Fibroblast of lung (primary cell): ENCODE measurements at regions not wholly inside any gene's neighbourhood (a gene's known extent, or its start where the extent isn't known, plus 50 kb on each side); places are given as distances from the start of the nearest gene placed in this dataset.
"Not testable (repeated sequence)": the region's sequence is repeated elsewhere in the genome, so short reads cannot be mapped to it uniquely, and the experiment has no call there.

Experiments used
- DNase-seq, 2 donors: peaks; one replicate each; pipeline versions ENCODE4 v3.0.0 to v3.0.0-alpha.2; 2010; ENCODE audit warnings: low read depth in 2 of 2
- H2AFZ ChIP-seq: 2 replicates; pipeline ENCODE4 v1.5.1; 2012; ENCODE audit warnings: low read length, control low read depth, inconsistent platforms
- H3K27ac ChIP-seq: 2 replicates; pipeline ENCODE4 v1.5.1; 2011; ENCODE audit warnings: low read length, control low read depth; ENCODE audit not compliant: insufficient read depth
- H3K27me3 ChIP-seq: 2 replicates; pipeline ENCODE4 v1.5.1; 2011; ENCODE audit warnings: mild to moderate bottlenecking, low read length; ENCODE audit not compliant: control insufficient read depth, insufficient read depth
- H3K36me3 ChIP-seq: 2 replicates; pipeline ENCODE4 v1.5.1; 2011; ENCODE audit warnings: low read length; ENCODE audit not compliant: control insufficient read depth, insufficient read depth
- H3K4me1 ChIP-seq: 2 replicates; pipeline ENCODE4 v1.5.1; 2011; ENCODE audit warnings: low read length; ENCODE audit not compliant: control insufficient read depth, insufficient read depth; ENCODE audit errors: extremely low read depth
- H3K4me2 ChIP-seq: 2 replicates; pipeline ENCODE4 v1.5.1; 2011; ENCODE audit warnings: low read length, control low read depth; ENCODE audit not compliant: insufficient read depth; ENCODE audit errors: extremely low read depth
- H3K4me3 ChIP-seq, 4 experiments: fragments of 200-600 bp in 1 of 4; sonication (generic) in 1 of 4; replicated peaks in 1 of 4; 2 replicates each; pipeline ENCODE4 v1.5.1; 2011 to 2016; ENCODE audit warnings: low read length in 4 of 4, low read depth in 3 of 4, mild to moderate bottlenecking in 3 of 4, control low read depth in 2 of 4, inconsistent platforms in 1 of 4, mixed read lengths in 1 of 4; ENCODE audit not compliant: insufficient read depth in 1 of 4; ENCODE audit errors: control extremely low read depth in 1 of 4
- H3K79me2 ChIP-seq: 2 replicates; pipeline ENCODE4 v1.5.1; 2012; ENCODE audit warnings: mild to moderate bottlenecking, low read length, inconsistent platforms; ENCODE audit not compliant: control insufficient read depth, insufficient read depth
- H3K9ac ChIP-seq: 2 replicates; pipeline ENCODE4 v1.5.1; 2011; ENCODE audit warnings: mild to moderate bottlenecking, low read length, control low read depth; ENCODE audit not compliant: insufficient read depth
- H3K9me3 ChIP-seq: 2 replicates; pipeline ENCODE4 v1.5.1; 2012; ENCODE audit warnings: low read depth, low read length; ENCODE audit not compliant: control insufficient read depth, insufficient read depth
- H4K20me1 ChIP-seq: 2 replicates; pipeline ENCODE4 v1.5.1; 2011; ENCODE audit warnings: low read length; ENCODE audit not compliant: control insufficient read depth, insufficient read depth; ENCODE audit errors: extremely low read depth
- CTCF ChIP-seq, 2 donors: IDR thresholded peaks in 1 of 2; conservative IDR thresholded peaks in 1 of 2; 1 replicate in 1 of 2; 2 replicates in 1 of 2; pipeline ENCODE4 v1.5.1; 2011 to 2012; ENCODE audit warnings: low read length in 2 of 2, control low read depth in 1 of 2, inconsistent platforms in 1 of 2, low read depth in 1 of 2, mild to moderate bottlenecking in 1 of 2
- EZH2 ChIP-seq: IDR thresholded peaks from 2 replicates; pipeline ENCODE4 v1.5.1; 2012; ENCODE audit warnings: low read length, control low read depth, mild to moderate bottlenecking; ENCODE audit errors: missing control alignments

- Histone ChIP-seq H3K9ac (no peak overlapping the region), H3K4me2 (no peak overlapping the region), H3K9me3 (peaks cover 2% of the 10 kb centered on the region), H2AFZ (no peak overlapping the region), H3K27ac (no peak overlapping the region), H3K4me3 (no peak overlapping the region), H3K79me2 (no peaks in the 10 kb centered on the region), H4K20me1 (no peaks in the 10 kb centered on the region), H3K4me1 (no peaks in the 10 kb centered on the region), H3K36me3 (no peaks in the 10 kb centered on the region), H3K27me3 (no peaks in the 10 kb centered on the region)
- TF ChIP-seq CTCF (conservative IDR thresholded peaks at IDR 0.05 in 1 of 2, IDR thresholded peaks at IDR 0.05 in 1 of 2; ENCODE audit: low read depth in 1 of 2, low read length in 2 of 2): no peak
- no peak for TF ChIP-seq EZH2
- DNase-seq: no peak
Measured at GRCh38 chr4:3607690-3608552, 75.7 kb upstream of the LRPAP1 start.

- not testable (repeated sequence) for H3K36me3 ChIP-seq, H3K27ac ChIP-seq, DNase-seq, H3K79me2 ChIP-seq, H3K4me1 ChIP-seq, H3K9me3 ChIP-seq, H3K27me3 ChIP-seq, H2AFZ ChIP-seq, H3K4me3 ChIP-seq, H3K9ac ChIP-seq, H4K20me1 ChIP-seq, H3K4me2 ChIP-seq
Measured at GRCh38 chr4:3606850-3607249, 74.6 kb upstream of the LRPAP1 start.

GRCh38 chr4:3606271-3606670 is 74.0 kb upstream of the LRPAP1 start:
- not testable (repeated sequence) for H3K27me3 ChIP-seq, H3K9ac ChIP-seq, H3K79me2 ChIP-seq, H2AFZ ChIP-seq, H3K4me1 ChIP-seq, H3K9me3 ChIP-seq, H3K4me3 ChIP-seq, H3K36me3 ChIP-seq, DNase-seq, H4K20me1 ChIP-seq, H3K4me2 ChIP-seq, H3K27ac ChIP-seq

- Histone ChIP-seq H3K27me3 (no peaks in the 10 kb centered on the region), H3K79me2 (no peaks in the 10 kb centered on the region), H3K4me2 (no peak overlapping the region), H3K27ac (no peak overlapping the region), H3K36me3 (no peaks in the 10 kb centered on the region), H3K9me3 (no peaks in the 10 kb centered on the region), H3K9ac (no peak overlapping the region), H3K4me3 (no peak overlapping the region), H2AFZ (no peak overlapping the region), H4K20me1 (no peaks in the 10 kb centered on the region), H3K4me1 (no peaks in the 10 kb centered on the region)
- DNase-seq: no peak
- no peak for TF ChIP-seq CTCF (conservative IDR thresholded peaks at IDR 0.05 in 1 of 2, IDR thresholded peaks at IDR 0.05 in 1 of 2; ENCODE audit: low read depth in 1 of 2, low read length in 2 of 2)
Measured at GRCh38 chr4:3605491-3605890, 73.3 kb upstream of the LRPAP1 start.

- not testable (repeated sequence) for H3K9me3 ChIP-seq, DNase-seq, H3K36me3 ChIP-seq, H3K79me2 ChIP-seq, H3K4me1 ChIP-seq, H3K9ac ChIP-seq, H3K4me2 ChIP-seq, H3K27ac ChIP-seq, H4K20me1 ChIP-seq, H2AFZ ChIP-seq, H3K4me3 ChIP-seq, H3K27me3 ChIP-seq
Measured at GRCh38 chr4:3602886-3603645, 70.8 kb upstream of the LRPAP1 start.
